ENCODE measurements at regions not wholly inside any gene's neighbourhood (a gene's known extent, or its start where the extent isn't known, plus 50 kb on each side); places are given as distances from the start of the nearest gene placed in this dataset.
"Not testable (repeated sequence)": the region's sequence is repeated elsewhere in the genome, so short reads cannot be mapped to it uniquely, and the experiment has no call there.

DNA sequence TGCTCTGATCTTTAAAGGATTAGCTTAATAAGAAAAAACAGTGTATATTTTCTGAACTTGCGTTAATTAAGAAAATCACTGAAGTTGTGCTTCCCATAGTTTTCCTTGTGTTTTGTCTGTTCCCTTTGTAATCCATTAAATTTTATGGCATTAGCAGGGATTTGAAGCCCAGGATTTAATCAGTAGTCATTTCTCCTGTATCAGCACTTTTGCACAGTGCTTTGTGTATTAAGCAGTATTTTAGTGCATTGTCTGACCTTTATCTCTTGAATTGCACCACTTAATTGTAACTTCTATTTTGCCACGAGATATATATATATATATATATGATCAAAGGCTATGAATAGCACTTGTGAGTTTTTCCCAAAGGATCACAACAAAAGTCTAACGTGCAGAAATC is 133.7 kb downstream of the S1PR1 start:
- DNase-seq (ENCODE audit: low spot score) = no peak

DNA sequence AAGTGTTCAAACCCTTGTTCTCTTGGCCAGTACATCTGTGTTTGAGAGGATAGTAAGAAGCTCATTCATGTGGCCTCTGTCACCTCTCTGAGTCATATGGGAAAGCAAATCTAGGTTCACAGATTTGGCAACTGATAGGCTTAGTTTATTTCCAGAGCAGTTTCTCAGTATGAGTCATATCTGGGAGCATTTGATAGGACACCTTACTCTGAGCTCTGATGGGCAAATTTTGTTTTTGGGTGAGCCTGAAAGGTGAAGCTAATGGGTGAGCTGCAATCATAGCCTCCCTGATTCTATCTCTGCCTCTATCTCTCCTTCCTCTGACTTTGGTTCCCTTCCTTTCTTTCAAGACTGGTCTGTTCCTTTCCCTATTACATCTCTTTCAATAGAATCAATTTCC is 134.4 kb downstream of the S1PR1 start:
- DNase-seq (ENCODE audit: low spot score) = no peak

DNA sequence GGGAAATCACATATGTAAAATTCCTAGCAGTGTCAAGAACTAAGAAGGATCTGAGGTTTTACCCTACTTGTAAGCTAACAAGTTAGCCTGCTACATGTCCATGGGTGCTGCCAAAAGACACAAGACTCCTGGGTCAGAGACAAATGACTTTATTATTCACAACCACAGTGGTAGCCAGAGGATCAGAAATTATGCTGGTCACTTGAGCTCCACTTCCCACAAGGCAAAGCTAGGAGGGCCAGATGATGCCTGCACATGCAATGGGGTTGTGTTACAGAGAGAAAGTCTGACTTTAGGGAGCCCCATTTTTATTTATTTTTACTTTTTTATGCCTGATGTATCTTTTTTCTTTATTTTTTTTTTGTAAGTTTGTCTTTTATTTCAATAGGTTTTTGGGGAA is 136.8 kb downstream of the S1PR1 start:
- DNase-seq (ENCODE audit: low spot score) = no peak

DNA sequence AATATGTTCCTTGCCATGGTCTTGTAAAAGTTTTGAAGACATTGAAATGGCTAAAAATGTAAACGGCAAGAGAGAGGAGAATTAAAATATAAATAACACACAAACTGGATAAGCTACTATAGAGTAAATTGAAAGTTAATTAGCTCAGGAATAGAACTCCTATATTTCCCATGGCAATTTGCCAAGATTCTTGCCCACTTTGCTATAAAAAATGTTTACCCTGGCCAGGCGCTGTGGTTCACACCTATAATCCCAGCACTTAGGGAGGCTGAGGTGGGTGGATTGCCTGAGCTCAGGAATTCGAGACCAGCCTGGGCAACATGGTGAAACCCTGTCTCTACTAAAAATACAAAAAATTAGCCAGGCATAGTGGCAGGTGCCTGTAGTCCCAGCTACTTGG is 138.6 kb downstream of the S1PR1 start:
- DNase-seq (ENCODE audit: low spot score) = not testable (repeated sequence)

DNA sequence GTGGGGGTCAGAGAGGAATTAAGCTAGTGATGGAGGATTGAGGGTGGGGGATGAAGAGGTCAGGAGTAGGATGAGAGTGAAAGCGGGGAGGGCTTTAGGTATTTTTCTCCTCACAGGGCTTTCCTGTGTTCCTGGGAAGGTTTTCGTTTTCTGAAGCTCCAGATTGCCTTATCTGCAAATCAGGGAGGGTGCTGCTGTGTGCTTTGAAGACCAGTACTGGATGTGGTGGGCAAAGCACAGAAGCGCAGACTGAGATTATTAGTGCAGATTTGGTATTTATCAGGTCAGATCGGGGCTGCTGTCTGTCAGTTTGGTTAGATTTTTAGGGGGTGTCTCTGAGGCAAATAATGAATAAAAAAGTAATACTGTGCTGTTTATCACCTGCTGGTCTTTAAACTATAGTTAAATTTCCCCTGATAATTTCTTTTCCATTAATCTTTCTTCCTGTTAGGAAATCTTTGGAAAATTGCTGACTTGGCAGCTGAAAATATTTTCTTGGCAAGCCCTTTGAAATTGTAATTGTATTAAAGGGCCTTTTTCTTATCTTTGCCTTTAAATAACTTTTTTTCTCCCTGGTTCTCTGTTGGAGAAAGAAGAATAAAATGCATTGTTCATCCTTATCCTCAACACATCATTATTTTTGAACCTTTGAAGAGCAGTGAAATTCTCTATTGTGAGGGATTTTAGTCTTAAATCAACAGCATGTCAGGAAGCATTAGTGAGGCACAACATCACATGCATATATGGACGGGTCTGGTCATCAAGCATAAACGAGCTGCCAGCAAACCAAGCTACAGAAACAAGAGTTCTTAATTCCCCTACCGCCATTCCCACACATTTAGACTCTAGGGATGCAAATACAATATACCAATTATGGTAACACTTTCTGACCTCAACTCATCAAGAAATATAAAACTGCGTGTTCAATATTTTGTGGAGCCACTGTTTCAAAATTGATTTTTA is 139.6 kb downstream of the S1PR1 start:
- DNase-seq (ENCODE audit: low spot score) = no peak

DNA sequence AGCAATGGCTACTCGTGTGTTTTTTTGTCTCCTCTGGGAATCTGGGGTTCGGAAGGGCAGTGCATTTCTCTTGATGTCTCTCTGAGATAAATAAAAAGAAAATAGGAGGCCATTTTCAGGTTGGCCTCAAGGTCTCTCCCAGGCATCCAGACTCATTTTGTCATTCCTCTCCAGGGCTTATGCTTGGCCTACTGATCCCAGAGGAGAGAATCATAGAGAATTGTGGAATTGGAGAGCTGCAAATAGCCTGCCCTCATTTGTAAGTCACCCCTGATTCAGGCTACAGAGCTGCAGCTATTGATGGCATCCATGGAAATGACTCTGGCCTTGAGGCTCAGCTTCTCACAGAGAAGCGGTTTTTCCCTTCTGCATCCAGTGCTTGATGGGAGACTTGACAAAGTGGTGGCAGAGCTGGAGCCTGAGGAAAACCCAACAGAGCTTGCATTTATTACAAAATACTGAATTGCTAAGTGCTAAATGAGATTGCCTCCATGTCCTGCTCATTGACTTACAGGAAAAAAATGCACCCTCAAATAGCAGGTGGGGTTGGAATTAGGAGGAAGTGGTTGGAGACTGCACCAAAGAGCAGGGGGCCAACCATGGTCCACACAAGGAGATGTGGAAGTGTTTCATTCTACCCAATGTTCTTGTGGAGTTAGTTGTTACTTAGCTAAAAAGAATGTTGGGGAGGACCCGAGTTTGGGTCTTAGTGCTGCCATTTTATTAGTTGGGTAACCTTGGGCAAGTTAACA is 140.4 kb downstream of the S1PR1 start:
- no peak for DNase-seq (ENCODE audit: low spot score)

DNA sequence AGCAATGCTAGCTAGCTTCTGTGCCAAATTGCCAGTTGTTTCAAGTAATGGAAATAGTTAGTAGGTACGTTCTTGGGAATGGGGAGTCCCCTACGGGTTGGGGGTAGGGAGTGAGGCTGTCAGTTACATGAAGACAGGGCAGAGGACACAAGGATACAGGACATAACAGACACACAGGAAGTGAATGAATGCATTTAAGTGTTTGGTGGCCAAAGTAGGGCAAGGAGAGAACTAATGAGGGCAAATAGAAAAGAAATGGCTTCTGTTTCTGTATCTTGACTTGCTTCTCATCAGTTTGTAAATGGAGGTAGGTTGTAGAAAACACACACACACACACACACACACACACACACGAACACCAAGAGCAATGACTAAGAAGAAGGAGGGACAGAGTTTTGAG is 142.2 kb downstream of the S1PR1 start:
- DNase-seq (ENCODE audit: low spot score) = no peak

DNA sequence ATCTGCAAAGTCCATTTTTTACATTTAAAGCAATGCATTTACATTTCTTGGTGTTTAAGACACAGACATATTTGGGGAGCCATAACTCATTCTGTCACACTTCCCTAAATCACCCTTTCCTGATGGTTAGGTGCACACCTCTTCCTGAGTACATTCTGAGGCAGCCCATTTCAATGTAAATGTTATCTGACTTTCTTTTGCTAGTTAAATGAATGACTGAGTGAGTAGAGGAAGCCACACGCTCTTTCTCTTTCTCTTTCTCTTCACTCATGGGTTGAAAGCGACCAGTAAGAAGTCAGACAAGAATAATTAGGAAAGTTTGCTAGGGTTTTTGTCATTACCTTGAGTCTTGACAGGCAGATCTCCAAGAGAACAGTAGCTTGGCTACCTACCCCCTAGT is 143.1 kb downstream of the S1PR1 start:
- DNase-seq (ENCODE audit: low spot score) = no peak

DNA sequence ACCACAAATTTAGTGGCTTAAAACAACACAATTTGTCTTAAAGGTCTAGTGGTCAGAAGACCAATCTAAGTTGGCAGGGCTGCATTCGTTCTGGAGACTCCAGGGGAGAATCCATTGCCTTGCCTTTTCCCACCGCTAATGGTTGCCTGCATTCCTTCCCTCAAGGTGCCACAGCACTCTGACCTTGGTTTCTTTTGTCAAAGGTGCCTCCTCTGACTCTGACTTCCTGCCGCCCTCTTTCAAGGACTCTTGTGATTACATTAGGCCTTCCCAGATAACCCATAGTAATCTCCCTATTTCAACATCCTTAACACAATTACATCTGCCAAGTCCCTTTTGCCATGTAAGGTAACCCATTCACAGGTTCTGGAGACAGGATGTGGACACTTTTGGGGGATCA is 145.3 kb downstream of the S1PR1 start:
- no peak for DNase-seq (ENCODE audit: low spot score)

DNA sequence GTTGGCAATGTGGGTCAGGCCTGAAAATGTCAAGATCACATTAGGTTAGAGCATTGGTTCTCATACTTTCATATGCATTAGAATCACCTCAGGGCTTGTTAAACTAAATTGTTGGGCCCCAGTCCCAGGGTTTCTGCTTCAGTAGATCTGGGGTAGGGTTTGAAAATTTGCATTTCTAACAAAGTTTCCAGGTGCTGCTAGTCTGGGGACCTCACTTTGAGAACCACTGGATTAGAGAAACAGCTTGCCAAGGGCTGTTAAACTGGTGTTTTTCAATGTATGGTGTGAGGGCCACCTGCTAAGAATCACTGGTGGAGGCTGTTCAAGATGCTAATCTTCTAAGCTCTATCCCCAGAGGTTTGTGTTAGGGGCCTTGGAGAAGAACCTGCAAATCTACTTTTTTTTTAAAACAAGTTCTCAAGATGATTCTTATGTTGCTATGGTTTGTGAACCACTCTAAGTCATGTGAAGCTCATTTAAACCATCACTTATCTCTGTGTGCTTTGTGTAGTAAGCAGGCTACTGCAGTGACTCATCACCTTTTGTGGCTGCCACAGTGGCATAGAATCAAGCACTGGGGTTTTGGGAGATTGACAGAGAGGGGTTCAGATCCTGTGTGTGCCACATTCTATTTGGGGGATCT is 152.2 kb downstream of the S1PR1 start:
- no peak for DNase-seq (ENCODE audit: low spot score)

DNA sequence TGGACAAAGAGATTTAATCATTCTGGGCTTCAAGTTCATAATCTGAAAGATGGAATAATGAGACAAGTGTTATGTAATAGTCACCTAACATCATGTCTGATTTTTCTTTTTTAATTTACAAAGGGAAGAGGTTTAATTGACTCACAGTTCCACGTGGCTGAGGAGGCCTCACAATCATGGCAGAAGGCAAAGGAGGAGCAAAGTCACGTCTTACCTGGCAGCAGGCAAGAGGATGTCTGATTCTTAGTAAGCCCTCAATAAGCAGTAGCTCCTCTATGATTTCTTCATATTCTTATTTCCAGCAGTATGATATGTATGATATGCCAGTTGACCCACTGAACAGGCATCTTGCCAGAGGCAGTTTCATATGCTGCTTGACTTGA is 152.7 kb downstream of the S1PR1 start:
- no peak for DNase-seq (ENCODE audit: low spot score)

DNA sequence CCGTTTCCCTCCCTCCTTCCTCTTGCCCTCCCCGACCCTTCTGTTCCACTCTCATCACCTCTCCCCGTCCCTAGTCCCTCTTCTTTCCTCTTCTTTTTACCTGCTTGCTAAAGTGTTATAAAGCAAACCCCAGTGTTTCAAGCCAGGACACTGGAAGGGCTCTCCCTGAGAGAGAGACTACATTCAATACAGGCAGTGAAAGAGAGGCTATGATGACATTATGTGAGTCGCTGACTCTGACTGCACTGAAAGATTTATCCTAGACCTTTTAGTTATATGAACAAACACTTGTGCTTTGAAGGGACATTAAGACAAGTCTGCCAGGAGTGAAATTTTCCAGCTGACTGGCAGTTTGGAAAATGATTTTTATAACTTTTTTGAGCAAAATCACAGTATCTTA is 155.7 kb downstream of the S1PR1 start:
- no peak for DNase-seq (ENCODE audit: low spot score)

DNA sequence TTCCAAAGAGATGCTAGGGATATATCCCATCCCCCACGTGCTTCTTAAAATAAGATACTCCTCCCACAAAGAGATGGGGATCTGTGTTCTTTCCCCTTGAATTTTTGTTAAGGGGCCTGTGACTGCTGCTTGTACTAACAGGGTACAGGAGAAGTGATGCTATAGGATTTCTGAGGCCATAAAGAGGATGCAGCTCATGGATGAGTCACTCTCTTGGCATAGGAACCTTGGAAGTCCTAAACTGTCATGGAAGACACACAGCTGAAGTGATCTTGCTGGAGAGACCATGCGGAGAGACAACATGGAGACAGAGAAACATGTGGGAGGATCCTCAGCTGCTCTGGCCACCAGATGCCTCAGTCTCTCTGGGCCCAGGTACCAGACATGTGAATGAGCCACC is 157.2 kb downstream of the S1PR1 start:
- DNase-seq (ENCODE audit: low spot score) = no peak

DNA sequence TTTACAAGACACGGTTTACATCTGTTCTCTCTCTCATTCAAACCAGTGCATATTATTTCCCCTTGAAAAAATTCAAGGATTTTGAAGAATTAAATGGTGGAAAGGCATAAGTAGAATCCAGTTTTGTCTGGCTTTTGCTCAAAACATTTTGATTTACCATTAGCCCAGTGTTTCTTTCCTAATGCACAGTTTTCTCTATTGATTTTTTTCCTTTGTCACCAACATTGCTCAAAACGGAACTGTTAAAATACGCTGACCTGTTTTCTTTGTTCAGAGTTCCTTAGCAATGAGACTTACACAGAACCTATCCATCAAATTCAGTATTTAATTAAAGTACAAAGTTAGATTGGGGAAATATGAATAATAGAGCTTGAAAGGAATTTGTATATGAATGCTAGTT is 162.4 kb downstream of the S1PR1 start:
- DNase-seq (ENCODE audit: low spot score) = no peak

DNA sequence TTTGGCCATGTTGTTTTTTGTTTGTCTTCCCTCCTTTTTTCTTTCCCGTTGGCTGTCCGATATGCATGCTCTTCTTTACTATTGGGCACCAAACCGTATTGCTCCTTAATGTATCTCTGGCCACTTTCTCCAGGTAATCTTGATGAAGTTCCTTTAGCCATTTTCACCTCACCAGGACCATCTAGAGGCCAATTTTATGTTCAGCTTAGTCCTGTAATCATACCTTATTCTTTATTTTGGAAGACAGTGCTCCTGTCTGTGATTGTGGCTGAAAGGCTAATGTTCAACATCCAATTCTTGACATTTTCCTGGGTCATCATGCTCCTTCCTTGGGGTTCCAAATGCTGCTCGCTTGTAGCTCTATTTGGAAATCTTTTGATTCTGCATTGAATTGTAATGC is 169.5 kb downstream of the S1PR1 start:
- DNase-seq (ENCODE audit: low spot score) = no peak

DNA sequence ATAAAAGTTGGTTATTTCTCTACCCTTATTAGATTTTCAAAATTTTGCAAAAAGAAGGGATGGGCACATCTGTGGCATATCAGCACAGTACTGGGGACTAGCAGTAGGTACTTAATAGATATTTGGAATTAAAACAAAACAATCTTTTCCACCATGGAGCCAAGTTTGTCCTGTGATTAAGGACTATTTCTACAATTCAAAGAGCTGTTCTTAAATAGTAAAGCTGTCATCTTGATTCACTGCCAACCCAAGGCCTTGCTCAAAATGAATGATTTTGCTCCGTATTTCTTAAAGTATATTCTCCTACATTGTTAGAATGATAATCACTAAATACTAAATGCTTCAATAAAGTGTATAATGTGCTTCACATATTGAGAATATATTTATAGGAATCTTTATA is 169.9 kb downstream of the S1PR1 start:
- no peak for DNase-seq (ENCODE audit: low spot score)

DNA sequence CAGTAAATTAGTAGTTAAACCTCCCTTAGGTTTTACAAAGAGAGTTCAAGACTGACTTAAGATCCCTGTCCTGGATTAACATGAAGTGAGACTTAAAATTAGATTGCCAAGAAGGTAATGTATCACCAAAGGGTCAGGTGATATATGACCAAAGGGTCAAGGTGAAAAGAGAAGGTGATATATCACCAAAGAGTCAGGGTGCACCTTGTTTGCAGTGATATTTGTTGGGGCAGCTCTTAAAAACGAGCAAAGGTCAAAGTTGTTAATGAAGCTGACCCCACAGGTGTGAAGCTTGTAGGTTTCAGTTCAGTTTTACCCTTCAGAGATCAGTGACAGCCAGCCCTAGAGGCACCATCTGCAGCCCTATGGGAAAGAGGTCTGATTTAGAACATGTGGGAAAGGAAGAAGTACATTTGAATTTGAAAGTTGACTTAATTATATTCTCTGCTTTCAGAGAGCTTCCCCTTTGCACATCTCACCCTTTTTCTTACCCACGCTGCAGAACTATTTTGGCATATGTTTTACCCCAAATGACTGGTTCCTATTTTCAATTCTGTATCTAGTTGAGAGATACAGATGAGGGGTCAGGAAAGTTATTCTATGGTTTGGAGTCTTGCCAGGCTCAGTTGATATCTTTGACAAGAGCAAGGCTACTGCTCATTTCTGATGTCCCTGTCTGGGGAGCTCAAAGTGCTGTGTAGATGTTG is 170.8 kb downstream of the S1PR1 start:
- no peak for DNase-seq (ENCODE audit: low spot score)

DNA sequence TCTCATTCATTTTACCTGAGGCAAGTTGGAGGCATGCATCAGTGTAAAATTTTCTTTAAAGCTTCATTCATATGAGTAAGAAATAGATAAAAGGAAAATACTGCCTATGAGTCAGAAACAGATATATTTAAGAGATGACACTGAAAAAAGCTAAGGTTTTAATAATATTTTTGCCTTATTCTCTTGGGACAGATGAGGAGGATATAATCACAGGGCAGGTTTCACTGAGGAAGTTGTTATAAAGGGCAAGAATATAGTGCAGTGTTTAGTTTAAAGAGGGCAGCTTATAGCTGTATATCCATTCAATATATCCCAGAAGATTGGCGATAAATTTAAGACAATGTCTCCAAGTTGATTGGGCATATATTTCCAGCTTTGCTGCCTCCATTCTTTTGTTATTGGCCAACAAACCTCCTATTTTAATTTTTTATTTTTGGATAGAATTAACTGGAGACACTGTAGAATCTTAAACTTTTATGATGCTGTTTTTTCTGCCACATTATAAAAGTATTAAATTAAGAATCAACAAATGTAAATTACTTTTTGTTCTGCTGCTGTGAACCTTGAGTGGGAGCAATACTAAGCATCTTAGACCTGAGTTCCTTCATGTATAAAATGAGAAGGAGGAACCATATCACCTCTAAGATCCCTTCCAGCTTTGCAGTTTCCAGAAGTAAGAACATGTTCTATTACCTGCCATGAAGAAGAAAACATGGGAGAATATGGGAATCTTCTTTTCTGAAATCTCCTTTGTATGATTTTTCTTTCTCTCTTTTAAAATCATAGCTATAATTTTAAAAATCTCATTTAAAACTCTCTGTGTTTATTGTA is 171.6 kb downstream of the S1PR1 start:
- no peak for DNase-seq (ENCODE audit: low spot score)

DNA sequence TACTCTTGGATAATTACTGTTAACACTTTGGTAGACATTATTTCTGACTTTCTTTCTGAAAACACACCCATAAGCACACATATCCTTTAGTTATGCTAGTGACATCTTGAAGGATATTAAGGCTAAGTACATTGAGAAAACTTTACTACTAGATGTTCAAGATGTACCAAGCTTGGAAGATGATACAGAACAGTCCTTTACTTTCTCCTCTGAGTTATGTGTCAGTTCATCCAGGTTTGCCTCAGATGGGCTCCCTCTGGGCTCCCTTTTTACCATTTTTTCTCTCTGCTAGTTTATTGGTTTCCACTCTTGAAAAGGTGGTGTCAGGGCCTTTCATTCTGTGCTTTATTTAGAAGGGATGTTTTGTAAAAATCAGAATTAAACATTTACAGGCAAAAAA is 172.3 kb downstream of the S1PR1 start:
- no peak for DNase-seq (ENCODE audit: low spot score)

DNA sequence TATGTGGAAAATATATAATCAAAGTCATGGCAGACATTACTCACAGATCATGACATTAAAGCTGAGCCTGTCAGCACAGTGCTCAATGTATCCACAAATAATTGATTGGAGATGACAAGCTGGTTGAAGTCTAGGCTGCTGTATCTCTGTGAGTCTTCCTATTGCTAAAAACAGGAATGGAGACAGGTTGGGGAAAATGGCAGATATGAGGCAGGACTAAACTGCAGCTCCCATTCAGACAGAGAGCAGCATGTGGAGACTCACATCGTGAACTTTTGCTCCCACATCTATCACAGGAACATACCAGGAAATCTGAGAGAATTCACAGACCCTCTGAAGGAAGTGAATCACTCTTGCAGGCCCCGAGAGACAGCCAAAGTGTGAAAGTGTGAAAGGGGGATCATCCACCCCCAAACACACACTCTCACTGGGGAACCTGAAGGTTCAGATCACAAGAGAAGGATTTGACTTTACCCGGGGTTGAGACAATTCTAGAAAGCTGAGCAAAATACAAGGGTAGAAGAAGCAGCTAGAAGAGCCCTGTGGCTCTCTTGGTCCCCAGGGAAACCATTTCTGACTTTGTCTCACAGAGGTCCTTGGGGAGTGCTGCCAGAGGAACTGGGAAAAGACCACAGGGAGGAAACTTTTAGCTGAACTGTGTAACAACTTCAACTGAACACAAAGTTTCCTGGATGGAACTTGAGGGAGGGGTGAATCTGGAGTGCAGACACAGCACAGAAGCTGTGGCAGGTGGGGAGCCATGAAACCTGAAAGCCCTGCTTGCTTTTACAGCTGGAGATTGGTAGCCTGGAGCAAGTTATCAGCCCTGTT is 173.4 kb downstream of the S1PR1 start:
- no peak for DNase-seq (ENCODE audit: low spot score)

DNA sequence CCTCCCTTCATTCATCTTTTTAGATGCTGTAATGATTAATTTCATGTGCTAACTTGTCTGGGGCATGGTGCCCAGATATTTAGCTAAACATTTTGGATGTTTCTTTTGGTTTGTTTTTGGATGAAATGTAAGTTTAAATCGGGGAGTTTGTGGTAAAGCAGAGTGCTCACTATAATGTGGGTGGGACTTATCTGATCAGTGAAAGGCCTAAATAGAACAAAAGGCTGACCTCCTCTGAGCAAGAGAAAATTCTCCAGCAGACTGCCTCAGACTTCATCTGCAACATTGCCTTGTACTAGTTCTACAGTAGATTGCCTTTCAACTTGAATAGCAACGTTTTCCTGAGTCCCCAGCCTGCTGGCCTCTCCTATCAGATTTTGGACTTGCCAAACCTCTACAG is 183.6 kb downstream of the S1PR1 start:
- DNase-seq (ENCODE audit: low spot score) = no peak
